ENCODE measurements at regions not wholly inside any gene's neighbourhood (a gene's known extent, or its start where the extent isn't known, plus 50 kb on each side); places are given as distances from the start of the nearest gene placed in this dataset.

DNA sequence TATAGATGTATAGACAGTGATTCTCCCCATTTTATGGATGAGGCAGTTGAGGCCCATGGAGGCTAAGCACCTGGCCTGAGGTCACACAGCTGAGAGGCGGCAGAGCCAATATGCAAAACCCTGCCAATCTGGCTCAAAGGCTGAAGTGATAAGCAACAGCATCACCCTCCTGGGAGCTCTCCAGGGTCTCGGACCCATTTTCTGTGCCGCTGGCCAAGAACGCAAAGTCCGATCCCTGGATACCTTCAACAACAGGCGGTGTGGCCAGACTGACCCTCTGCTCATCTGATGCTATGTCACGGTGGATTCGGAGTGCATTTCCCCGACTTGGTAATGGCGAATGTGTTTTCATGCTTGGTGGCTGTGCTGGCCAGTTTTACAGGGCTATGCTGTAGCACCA lies 595.0 kb downstream of the TBC1D22A start:
- ATAC-seq, result no peak

DNA sequence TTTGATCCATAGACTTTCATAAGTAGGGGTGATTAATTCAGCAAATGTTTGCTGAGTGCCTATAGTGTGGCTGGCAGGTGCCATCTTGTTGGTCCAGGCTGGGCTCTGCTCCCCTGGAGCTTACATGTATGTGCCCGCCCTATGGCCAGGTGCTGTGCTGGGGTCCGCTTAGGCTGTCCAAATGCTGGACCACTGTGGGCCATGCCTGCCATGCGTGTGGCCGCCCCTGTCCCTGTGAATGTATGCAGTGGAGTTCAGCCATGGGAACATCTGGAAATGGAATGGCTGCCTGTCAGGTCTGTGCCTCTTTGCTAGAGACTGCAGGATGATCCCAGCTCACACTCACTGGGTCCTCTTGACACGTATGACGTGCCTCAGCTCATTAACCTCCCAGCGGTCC lies 594.6 kb downstream of the TBC1D22A start:
- ATAC-seq, result no peak
- TF ChIP-seq ZNF8 (CRISPR knock-in tag; IDR thresholded peaks at IDR 0.05), result no peak
- TF ChIP-seq ZFP3 (CRISPR knock-in tag; IDR thresholded peaks at IDR 0.05), result no peak

More for the DNA sequence above, 595.0 kb downstream of the TBC1D22A start:
- TF ChIP-seq, protein P1, sequence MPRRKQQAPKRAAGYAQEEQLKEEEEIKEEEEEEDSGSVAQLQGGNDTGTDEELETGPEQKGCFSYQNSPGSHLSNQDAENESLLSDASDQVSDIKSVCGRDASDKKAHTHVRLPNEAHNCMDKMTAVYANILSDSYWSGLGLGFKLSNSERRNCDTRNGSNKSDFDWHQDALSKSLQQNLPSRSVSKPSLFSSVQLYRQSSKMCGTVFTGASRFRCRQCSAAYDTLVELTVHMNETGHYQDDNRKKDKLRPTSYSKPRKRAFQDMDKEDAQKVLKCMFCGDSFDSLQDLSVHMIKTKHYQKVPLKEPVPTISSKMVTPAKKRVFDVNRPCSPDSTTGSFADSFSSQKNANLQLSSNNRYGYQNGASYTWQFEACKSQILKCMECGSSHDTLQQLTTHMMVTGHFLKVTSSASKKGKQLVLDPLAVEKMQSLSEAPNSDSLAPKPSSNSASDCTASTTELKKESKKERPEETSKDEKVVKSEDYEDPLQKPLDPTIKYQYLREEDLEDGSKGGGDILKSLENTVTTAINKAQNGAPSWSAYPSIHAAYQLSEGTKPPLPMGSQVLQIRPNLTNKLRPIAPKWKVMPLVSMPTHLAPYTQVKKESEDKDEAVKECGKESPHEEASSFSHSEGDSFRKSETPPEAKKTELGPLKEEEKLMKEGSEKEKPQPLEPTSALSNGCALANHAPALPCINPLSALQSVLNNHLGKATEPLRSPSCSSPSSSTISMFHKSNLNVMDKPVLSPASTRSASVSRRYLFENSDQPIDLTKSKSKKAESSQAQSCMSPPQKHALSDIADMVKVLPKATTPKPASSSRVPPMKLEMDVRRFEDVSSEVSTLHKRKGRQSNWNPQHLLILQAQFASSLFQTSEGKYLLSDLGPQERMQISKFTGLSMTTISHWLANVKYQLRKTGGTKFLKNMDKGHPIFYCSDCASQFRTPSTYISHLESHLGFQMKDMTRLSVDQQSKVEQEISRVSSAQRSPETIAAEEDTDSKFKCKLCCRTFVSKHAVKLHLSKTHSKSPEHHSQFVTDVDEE (CRISPR knock-in tag; IDR thresholded peaks at IDR 0.05), result no peak
- TF ChIP-seq ISL1 (CRISPR knock-in tag; IDR thresholded peaks at IDR 0.05), result no peak

DNA sequence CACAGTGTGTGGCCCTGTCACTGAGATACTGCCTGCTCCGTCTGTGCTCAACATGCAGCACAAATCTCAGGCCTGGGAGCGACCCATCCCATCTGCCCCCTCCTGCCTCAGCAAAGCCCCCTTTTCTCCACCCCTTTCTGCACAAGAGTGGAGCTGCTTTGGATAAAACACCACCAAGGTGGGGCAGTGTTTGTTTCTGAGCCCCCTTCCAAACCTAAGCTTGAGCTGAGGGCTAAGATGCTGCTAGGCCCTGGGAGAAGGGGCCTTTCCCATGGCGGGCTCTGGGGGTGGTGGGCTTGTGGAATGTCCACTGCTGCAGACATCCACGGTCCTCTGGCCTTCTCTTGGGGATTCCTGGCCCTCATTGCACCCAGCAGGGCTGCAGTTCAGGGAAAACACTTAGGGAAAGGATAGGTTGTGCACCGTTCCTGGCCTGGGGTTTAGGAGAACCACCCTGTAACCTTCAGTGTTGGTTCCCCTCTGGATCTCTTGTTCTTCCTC lies 594.1 kb downstream of the TBC1D22A start:
- ATAC-seq, result no peak
- TF ChIP-seq ESRRG (CRISPR knock-in tag; IDR thresholded peaks at IDR 0.05), result no peak
- TF ChIP-seq ZNF8 (CRISPR knock-in tag; IDR thresholded peaks at IDR 0.05), result no peak
- TF ChIP-seq, protein P2, sequence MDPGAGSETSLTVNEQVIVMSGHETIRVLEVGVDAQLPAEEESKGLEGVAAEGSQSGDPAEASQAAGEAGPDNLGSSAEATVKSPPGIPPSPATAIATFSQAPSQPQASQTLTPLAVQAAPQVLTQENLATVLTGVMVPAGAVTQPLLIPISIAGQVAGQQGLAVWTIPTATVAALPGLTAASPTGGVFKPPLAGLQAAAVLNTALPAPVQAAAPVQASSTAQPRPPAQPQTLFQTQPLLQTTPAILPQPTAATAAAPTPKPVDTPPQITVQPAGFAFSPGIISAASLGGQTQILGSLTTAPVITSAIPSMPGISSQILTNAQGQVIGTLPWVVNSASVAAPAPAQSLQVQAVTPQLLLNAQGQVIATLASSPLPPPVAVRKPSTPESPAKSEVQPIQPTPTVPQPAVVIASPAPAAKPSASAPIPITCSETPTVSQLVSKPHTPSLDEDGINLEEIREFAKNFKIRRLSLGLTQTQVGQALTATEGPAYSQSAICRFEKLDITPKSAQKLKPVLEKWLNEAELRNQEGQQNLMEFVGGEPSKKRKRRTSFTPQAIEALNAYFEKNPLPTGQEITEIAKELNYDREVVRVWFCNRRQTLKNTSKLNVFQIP (CRISPR knock-in tag; IDR thresholded peaks at IDR 0.05; ENCODE audit: borderline replicate concordance, low read depth), result no peak
- no peak for TF ChIP-seq ZNF70 (CRISPR knock-in tag; IDR thresholded peaks at IDR 0.05)
- no peak for TF ChIP-seq ZFP30 (CRISPR knock-in tag; IDR thresholded peaks at IDR 0.05)
- no peak for TF ChIP-seq TOX (CRISPR knock-in tag; IDR thresholded peaks at IDR 0.05; ENCODE audit: borderline replicate concordance)
- no peak for TF ChIP-seq OSR1 (CRISPR knock-in tag; IDR thresholded peaks at IDR 0.05)
- TF ChIP-seq GLIS3 (CRISPR knock-in tag; IDR thresholded peaks at IDR 0.05), result no peak
- TF ChIP-seq ARNTL (CRISPR knock-in tag; IDR thresholded peaks at IDR 0.05; ENCODE audit: borderline replicate concordance, low read depth), result no peak
- TF ChIP-seq RARB (CRISPR knock-in tag; IDR thresholded peaks at IDR 0.05), result no peak
- TF ChIP-seq ZFP3 (CRISPR knock-in tag; IDR thresholded peaks at IDR 0.05), result no peak

DNA sequence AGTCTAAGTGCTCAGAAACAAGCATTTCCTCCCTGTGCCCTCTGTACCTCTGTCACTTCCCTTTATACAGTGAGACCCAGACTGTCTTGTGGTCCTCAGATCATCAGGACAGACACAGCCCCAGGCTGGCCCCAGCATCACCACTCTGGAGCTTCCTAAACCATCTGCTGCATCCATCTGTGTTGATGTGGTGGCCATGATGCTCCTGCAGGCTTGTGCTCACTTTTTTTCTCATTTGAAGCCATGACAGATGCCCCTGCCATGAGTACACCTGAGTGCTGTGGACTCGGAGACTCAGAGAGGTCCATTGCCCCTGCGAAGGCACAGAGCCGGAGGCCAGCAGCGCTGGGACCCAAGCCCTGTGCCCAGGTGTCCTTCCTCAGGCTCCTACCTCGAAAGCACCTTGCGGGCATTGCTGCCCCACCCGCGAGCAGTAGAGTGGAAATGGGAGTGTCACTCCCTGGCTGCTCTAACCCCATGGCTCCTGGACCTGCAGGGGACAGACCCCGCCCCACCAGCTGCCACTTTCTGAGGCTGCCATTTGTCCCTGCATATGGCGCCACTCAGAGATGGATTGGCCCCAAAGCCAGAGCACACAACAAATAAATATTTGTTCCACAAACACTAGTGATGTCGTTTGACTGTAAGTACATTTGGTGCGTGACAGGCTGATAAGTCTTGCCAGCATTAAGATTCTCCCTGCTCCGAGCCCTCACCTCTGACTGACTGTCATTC lies 593.5 kb downstream of the TBC1D22A start:
- ATAC-seq, result no peak
- TF ChIP-seq ZNF565 (CRISPR knock-in tag; conservative IDR thresholded peaks at IDR 0.05; ENCODE audit: low read depth), result no peak
- TF ChIP-seq ZNF8 (CRISPR knock-in tag; IDR thresholded peaks at IDR 0.05), result no peak
- TF ChIP-seq RARB (CRISPR knock-in tag; IDR thresholded peaks at IDR 0.05), result no peak
- no peak for TF ChIP-seq OSR1 (CRISPR knock-in tag; IDR thresholded peaks at IDR 0.05)
- TF ChIP-seq, protein P3, sequence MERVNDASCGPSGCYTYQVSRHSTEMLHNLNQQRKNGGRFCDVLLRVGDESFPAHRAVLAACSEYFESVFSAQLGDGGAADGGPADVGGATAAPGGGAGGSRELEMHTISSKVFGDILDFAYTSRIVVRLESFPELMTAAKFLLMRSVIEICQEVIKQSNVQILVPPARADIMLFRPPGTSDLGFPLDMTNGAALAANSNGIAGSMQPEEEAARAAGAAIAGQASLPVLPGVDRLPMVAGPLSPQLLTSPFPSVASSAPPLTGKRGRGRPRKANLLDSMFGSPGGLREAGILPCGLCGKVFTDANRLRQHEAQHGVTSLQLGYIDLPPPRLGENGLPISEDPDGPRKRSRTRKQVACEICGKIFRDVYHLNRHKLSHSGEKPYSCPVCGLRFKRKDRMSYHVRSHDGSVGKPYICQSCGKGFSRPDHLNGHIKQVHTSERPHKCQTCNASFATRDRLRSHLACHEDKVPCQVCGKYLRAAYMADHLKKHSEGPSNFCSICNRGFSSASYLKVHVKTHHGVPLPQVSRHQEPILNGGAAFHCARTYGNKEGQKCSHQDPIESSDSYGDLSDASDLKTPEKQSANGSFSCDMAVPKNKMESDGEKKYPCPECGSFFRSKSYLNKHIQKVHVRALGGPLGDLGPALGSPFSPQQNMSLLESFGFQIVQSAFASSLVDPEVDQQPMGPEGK (CRISPR knock-in tag; IDR thresholded peaks at IDR 0.05; ENCODE audit: borderline replicate concordance), result no peak
- TF ChIP-seq, protein P4, sequence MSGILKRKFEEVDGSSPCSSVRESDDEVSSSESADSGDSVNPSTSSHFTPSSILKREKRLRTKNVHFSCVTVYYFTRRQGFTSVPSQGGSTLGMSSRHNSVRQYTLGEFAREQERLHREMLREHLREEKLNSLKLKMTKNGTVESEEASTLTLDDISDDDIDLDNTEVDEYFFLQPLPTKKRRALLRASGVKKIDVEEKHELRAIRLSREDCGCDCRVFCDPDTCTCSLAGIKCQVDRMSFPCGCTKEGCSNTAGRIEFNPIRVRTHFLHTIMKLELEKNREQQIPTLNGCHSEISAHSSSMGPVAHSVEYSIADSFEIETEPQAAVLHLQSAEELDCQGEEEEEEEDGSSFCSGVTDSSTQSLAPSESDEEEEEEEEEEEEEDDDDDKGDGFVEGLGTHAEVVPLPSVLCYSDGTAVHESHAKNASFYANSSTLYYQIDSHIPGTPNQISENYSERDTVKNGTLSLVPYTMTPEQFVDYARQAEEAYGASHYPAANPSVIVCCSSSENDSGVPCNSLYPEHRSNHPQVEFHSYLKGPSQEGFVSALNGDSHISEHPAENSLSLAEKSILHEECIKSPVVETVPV (CRISPR knock-in tag; IDR thresholded peaks at IDR 0.05), result no peak
- TF ChIP-seq, protein P5, sequence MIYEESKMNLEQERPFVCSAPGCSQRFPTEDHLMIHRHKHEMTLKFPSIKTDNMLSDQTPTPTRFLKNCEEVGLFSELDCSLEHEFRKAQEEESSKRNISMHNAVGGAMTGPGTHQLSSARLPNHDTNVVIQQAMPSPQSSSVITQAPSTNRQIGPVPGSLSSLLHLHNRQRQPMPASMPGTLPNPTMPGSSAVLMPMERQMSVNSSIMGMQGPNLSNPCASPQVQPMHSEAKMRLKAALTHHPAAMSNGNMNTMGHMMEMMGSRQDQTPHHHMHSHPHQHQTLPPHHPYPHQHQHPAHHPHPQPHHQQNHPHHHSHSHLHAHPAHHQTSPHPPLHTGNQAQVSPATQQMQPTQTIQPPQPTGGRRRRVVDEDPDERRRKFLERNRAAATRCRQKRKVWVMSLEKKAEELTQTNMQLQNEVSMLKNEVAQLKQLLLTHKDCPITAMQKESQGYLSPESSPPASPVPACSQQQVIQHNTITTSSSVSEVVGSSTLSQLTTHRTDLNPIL (CRISPR knock-in tag; IDR thresholded peaks at IDR 0.05; ENCODE audit: low read depth), result no peak
- TF ChIP-seq ESRRG (CRISPR knock-in tag; IDR thresholded peaks at IDR 0.05), result no peak

Measured in SK-N-SH treated with all-trans-retinoic acid at 6 μM for 48 hours (cell line).